K562 (cell line): ENCODE measurements at regions not wholly inside any gene's neighbourhood (a gene's known extent, or its start where the extent isn't known, plus 50 kb on each side); places are given as distances from the start of the nearest gene placed in this dataset.

Experiments
- ATAC-seq: fragments of 200-7000 bp; cut with Tn5 transposase; 3 replicates; pipeline ENCODE4 v1.9.1; 2020; ENCODE audit warnings: moderate library complexity
- BruUV-seq: library from RNA; stranded (reverse); fragments of 400-500 nt; replicated peaks from 2 replicates; lab custom pipeline; 2021; lab: Mats Ljungman, UMichigan
- CTCF ChIA-PET: fragments of 300-600 bp; formaldehyde crosslinking; extraction: SDS; loops from one replicate; lab custom pipeline; 2021; ENCODE audit warnings: low intra/inter-chr PET ratio; lab: Yijun Ruan, JAX
- POLR2A ChIA-PET: fragments of 300-600, 350-650 bp; sonication (Branson Sonifier 250); formaldehyde crosslinking; extraction: SDS; loops from one replicate; lab custom pipeline; 2021; ENCODE audit warnings: antibody characterized with exemption, inconsistent platforms; lab: Yijun Ruan, JAX
- DNase-seq, 4 experiments: peaks; one replicate each; pipeline versions ENCODE4 v3.0.0 to v3.0.0-alpha.2; 2011 to 2018; ENCODE audit warnings: low spot score in 3 of 4, mixed read lengths in 3 of 4; ENCODE audit errors: extremely low read depth in 1 of 4
- FAIRE-seq: peaks from 2 replicates; lab custom pipeline; 2011; peaks lifted over from hg19 to GRCh38; lab: Jason Lieb, UNC
- H2AFZ ChIP-seq: 2 replicates; pipeline ENCODE4 v1.6.0; 2011; ENCODE audit warnings: low read depth, low read length, control low read depth, inconsistent platforms
- H3K27ac ChIP-seq: fragments of 200-600 bp; 3 replicates; pipeline ENCODE4 v1.8.0; 2011; ENCODE audit warnings: low read depth, mild to moderate bottlenecking, control low read depth, inconsistent platforms, low read length, moderate library complexity, mixed read lengths; ENCODE audit errors: extremely low read depth
- H3K27me3 ChIP-seq, 2 experiments: fragments of 300-600 bp in 1 of 2; 2 replicates in 1 of 2; 3 replicates in 1 of 2; pipeline versions ENCODE4 v1.6.0 to v1.8.0; 2011; ENCODE audit warnings: inconsistent platforms in 2 of 2, low read length in 2 of 2, mild to moderate bottlenecking in 1 of 2, mixed read lengths in 1 of 2, moderate library complexity in 1 of 2; ENCODE audit not compliant: control insufficient read depth in 2 of 2, insufficient read depth in 2 of 2
- H3K36me3 ChIP-seq: fragments of 300-600 bp; 3 replicates; pipeline ENCODE4 v1.8.0; 2011; ENCODE audit warnings: mild to moderate bottlenecking, low read length, inconsistent platforms; ENCODE audit not compliant: control insufficient read depth, insufficient read depth
- H3K4me1 ChIP-seq, 2 experiments: fragments of 200-600 bp in 1 of 2; replicated peaks in 1 of 2; 2 replicates in 1 of 2; 3 replicates in 1 of 2; pipeline versions ENCODE4 v1.5.1 to v1.8.0; 2011; ENCODE audit warnings: inconsistent platforms in 2 of 2, low read length in 2 of 2, mild to moderate bottlenecking in 1 of 2, mixed read lengths in 1 of 2, moderate library complexity in 1 of 2; ENCODE audit not compliant: control insufficient read depth in 2 of 2, insufficient read depth in 2 of 2
- H3K4me2 ChIP-seq: 2 replicates; pipeline ENCODE4 v1.6.1; 2011; ENCODE audit warnings: low read length, control low read depth, inconsistent platforms, mixed read lengths; ENCODE audit not compliant: insufficient read depth
- H3K4me3 ChIP-seq: fragments of 200-600 bp; sonication (generic), shearing (Covaris generic); 2 replicates; pipeline ENCODE4 v1.5.1; 2016; ENCODE audit warnings: control low read depth, inconsistent platforms
- H3K79me2 ChIP-seq: fragments of 200-600 bp; 3 replicates; pipeline ENCODE4 v1.8.0; 2011; ENCODE audit warnings: low read length, inconsistent platforms; ENCODE audit not compliant: control insufficient read depth, insufficient read depth
- H3K9ac ChIP-seq, 2 experiments: 2 replicates each; pipeline versions ENCODE4 v1.6.0 to v1.6.1; 2011; ENCODE audit warnings: low read depth in 2 of 2, low read length in 2 of 2, control low read depth in 1 of 2, inconsistent platforms in 1 of 2, mild to moderate bottlenecking in 1 of 2, mixed read lengths in 1 of 2; ENCODE audit not compliant: insufficient read depth in 1 of 2
- H3K9me1 ChIP-seq: one replicate; pipeline ENCODE4 v1.6.0; 2011; ENCODE audit warnings: inconsistent platforms, mild to moderate bottlenecking, low read length, moderate library complexity; ENCODE audit not compliant: control insufficient read depth, insufficient read depth
- H3K9me3 ChIP-seq: replicated peaks from 2 replicates; pipeline ENCODE4 v1.5.1; 2011; ENCODE audit warnings: low read depth, low read length, inconsistent platforms; ENCODE audit not compliant: control insufficient read depth, insufficient read depth
- H4K20me1 ChIP-seq: replicated peaks from 2 replicates; pipeline ENCODE4 v1.6.1; 2011; ENCODE audit warnings: low read length, inconsistent platforms, mixed read lengths; ENCODE audit not compliant: control insufficient read depth, insufficient read depth
- ARID1B ChIP-seq: fragments of 450-650 bp; IDR thresholded peaks from 2 replicates; pipeline ENCODE4 v1.6.1; 2016; ENCODE audit warnings: antibody characterized with exemption, mild to moderate bottlenecking, inconsistent platforms
- CBX8 ChIP-seq: fragments of 200-600 bp; sonication (generic); IDR thresholded peaks from 2 replicates; pipeline ENCODE4 v1.6.1; 2012; ENCODE audit warnings: borderline replicate concordance, mixed run types, low read depth, mild to moderate bottlenecking, moderate library complexity, mixed read lengths, low read length, control low read depth, inconsistent platforms; ENCODE audit not compliant: poor library complexity, severe bottlenecking; ENCODE audit errors: extremely low read depth
- FUS ChIP-seq: fragments of 200-400 bp; formaldehyde crosslinking; optimal IDR thresholded peaks from 2 replicates; pipeline ENCODE3; 2017; ENCODE audit warnings: low read depth, low read length
- MCM3 ChIP-seq: fragments of 450-650 bp; IDR thresholded peaks from 2 replicates; pipeline ENCODE4 v1.6.1; 2016
- MEIS2 ChIP-seq: fragments of 450-650 bp; IDR thresholded peaks from 2 replicates; pipeline ENCODE4 v1.6.1; 2014; ENCODE audit warnings: mild to moderate bottlenecking; ENCODE audit not compliant: partially characterized antibody
- RBM25 ChIP-seq: fragments of 200-400 bp; formaldehyde crosslinking; IDR thresholded peaks from 2 replicates; pipeline ENCODE4 v1.6.1; 2018; ENCODE audit warnings: low read length, low read depth, moderate library complexity; ENCODE audit not compliant: severe bottlenecking
- RFX7 ChIP-seq: fragments of 250-450 bp; sonication (Bioruptor Pico); IDR thresholded peaks from 2 replicates; pipeline ENCODE4 v1.5.1; 2021; ENCODE audit warnings: mild to moderate bottlenecking
- TAF9B ChIP-seq: fragments of 450-650 bp; IDR thresholded peaks from 2 replicates; pipeline ENCODE4 v1.6.1; 2018; ENCODE audit warnings: mild to moderate bottlenecking; ENCODE audit not compliant: partially characterized antibody
- TRIM28 ChIP-seq: fragments of 450-650 bp; IDR thresholded peaks from 2 replicates; pipeline ENCODE4 v1.6.1; 2017
- ZFP30 ChIP-seq: fragments of 250-450 bp; sonication (Bioruptor Pico); IDR thresholded peaks from 2 replicates; pipeline ENCODE4 v1.8.0; 2022; ENCODE audit warnings: moderate library complexity, mild to moderate bottlenecking, inconsistent platforms, borderline replicate concordance
- ZNF507 ChIP-seq: conservative IDR thresholded peaks from 2 replicates; pipeline ENCODE4 v1.6.1; 2017; ENCODE audit warnings: missing genetic modification characterization, missing compliant biosample characterization
- ZSCAN32 ChIP-seq: fragments of 450-650 bp; formaldehyde crosslinking; IDR thresholded peaks from 2 replicates; pipeline ENCODE4 v1.4.0; 2020; ENCODE audit warnings: mild to moderate bottlenecking, moderate library complexity
- in situ Hi-C: fragments of 300-500 bp; cut with MboI; formaldehyde crosslinking; loops from 4 replicates; pipeline ENCODE4 v1.15.0; 2018; ENCODE audit warnings: inconsistent platforms, mixed read lengths
- intact Hi-C: fragments of 100-400 bp; cut with micrococcal nuclease; formaldehyde crosslinking; loops from 2 replicates; pipeline ENCODE4 v1.14.2; 2022
- TF ChIP-seq, protein P1 (sequence below): fragments of 250-450 bp; sonication (Bioruptor Pico); IDR thresholded peaks from 2 replicates; pipeline ENCODE4 v1.5.0; 2021; ENCODE audit warnings: mild to moderate bottlenecking, moderate library complexity
- TF ChIP-seq, protein P2 (sequence below): IDR thresholded peaks from 2 replicates; pipeline ENCODE4 v1.6.1; 2014; ENCODE audit warnings: antibody characterized with exemption
- TF ChIP-seq, protein P3 (sequence below), 2 experiments: IDR thresholded peaks in 1 of 2; conservative IDR thresholded peaks in 1 of 2; 2 replicates each; pipeline ENCODE4 v1.6.1; 2016; ENCODE audit warnings: low read depth in 2 of 2, mild to moderate bottlenecking in 1 of 2, missing compliant biosample characterization in 1 of 2, missing genetic modification characterization in 1 of 2, moderate library complexity in 1 of 2

DNA sequence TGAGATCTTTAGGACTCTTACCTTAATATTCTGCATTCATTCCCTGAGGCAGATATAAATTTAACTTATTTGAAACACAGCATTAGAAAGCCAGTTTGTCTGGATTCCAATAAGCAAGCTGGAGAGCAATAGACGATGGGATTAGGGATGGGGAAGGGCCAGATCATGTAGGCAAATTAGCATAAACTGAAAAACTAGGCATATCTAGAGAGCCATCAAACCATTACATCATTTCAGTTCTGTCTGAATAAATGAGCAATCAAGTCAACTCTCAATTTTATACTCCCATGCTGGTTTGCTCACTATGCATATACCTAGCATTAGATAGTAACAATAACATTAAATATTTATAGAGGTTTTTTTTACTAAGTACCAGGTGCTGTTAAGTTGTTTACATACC, 583.6 kb upstream of the LRRN3 start (continued):
- TF ChIP-seq, protein P1, sequence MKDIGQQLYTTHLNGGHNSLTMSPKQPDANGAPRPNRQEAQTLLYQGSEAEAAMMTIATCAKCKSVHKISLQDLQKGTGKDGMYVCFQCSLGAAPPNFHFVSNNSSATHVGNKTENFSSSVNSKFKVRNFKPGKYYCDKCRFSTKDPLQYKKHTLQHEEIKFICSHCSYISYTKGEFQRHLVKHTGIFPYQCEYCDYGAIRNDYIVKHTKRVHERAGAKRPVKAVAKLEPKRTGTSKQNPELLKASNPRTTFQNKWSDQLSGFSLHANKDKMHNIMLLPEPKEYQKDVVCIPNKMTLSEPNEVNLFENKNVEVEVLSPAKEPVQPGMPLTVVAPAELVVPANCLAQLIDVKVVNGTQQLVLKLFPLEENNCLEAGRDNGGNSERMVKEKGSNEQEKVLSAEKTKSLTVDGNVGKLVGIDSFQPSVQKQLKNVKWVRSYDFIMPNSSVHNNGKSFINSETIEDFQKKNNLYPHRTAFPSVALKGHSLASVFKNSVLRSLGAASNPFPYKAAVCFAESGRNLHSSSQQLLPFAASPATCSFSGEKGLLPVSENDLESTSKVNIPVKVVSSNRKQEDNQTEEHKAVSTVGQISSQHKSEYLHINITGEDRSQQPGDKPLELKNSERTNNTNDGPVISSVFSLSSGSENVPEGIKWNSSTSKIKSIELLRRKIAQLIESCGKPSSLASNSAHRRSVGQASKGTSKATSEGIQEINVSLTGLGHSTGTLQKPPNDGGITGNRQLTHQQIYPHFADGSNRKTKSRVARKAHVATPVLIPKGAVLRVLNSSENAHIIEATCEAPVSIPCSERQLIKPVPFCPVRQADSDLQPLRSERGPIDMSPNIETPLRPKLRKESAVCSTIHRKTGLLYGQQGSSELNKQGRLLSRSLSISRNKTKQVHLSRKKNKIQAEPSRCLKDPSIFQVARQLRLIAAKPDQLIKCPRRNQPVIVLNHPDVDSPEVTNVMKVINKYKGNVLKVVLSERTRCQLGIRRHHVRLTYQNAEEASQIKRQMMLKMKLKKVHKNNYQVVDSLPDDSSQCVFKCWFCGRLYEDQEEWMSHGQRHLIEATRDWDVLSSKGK (CRISPR knock-in tag): no peak
- no peak for TF ChIP-seq FUS

DNA sequence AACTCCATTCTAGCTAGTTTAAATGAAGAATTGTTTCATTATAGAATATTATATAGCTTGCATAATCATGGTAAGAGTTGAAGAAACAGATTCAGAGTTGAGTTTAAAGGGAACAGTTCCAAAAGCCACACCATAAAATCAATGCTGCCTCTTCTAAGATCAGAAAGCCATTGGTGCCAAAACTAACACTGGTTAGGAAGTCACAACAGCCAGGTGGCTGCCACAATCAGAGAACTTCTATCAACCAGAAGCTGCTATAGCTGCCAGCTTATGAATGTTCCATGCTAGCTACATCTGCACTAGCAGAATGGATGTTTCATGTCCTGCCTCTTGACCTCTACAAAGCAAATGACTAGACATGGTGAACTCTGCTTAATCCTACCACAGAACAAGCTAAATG, 583.1 kb upstream of the LRRN3 start:
- ATAC-seq (no peak), DNase-seq (no peak), FAIRE-seq (no peak)
- Histone ChIP-seq H3K27ac (no peak overlapping the region), H3K36me3 (no peaks in the 10 kb centered on the region), H3K27me3 (no peaks in the 10 kb centered on the region), H3K4me3 (no peak overlapping the region), H3K4me1 (no peaks in the 10 kb centered on the region), H3K9me1 (no peaks in the 10 kb centered on the region), H3K79me2 (no peaks in the 10 kb centered on the region), H4K20me1 (no peaks in the 10 kb centered on the region), H3K9me3 (no peaks in the 10 kb centered on the region), H3K4me2 (no peak overlapping the region), H2AFZ (no peak overlapping the region), H3K9ac (no peak overlapping the region)
- in situ Hi-C loops (no loop called here), intact Hi-C loops (no loop called here)
- POLR2A ChIA-PET: no interaction called here
- CTCF ChIA-PET: no interaction called here
- BruUV-seq: no TSS peak
- TF ChIP-seq TAF9B (no peak), MCM3 (no peak), RBM25 (no peak), TRIM28 (no peak), CBX8 (no peak), ARID1B (no peak), ZFP30 (CRISPR knock-in tag) (no peak), RFX7 (CRISPR knock-in tag) (no peak), MEIS2 (no peak), ZSCAN32 (CRISPR knock-in tag) (no peak), ZNF507 (no peak)
- TF ChIP-seq, protein P2, sequence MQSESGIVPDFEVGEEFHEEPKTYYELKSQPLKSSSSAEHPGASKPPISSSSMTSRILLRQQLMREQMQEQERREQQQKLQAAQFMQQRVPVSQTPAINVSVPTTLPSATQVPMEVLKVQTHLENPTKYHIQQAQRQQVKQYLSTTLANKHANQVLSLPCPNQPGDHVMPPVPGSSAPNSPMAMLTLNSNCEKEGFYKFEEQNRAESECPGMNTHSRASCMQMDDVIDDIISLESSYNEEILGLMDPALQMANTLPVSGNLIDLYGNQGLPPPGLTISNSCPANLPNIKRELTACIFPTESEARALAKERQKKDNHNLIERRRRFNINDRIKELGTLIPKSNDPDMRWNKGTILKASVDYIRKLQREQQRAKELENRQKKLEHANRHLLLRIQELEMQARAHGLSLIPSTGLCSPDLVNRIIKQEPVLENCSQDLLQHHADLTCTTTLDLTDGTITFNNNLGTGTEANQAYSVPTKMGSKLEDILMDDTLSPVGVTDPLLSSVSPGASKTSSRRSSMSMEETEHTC: no peak
- TF ChIP-seq, protein P3, sequence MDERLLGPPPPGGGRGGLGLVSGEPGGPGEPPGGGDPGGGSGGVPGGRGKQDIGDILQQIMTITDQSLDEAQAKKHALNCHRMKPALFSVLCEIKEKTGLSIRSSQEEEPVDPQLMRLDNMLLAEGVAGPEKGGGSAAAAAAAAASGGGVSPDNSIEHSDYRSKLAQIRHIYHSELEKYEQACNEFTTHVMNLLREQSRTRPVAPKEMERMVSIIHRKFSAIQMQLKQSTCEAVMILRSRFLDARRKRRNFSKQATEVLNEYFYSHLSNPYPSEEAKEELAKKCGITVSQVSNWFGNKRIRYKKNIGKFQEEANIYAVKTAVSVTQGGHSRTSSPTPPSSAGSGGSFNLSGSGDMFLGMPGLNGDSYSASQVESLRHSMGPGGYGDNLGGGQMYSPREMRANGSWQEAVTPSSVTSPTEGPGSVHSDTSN (CRISPR knock-in tag; IDR thresholded peaks at IDR 0.05; ENCODE audit: low read depth): no peak
- TF ChIP-seq, protein P3 (tag; conservative IDR thresholded peaks at IDR 0.05; ENCODE audit: low read depth): no peak
